Liver (tissue), 3 donors: ENCODE measurements at regions not wholly inside any gene's neighbourhood (a gene's known extent, or its start where the extent isn't known, plus 50 kb on each side); places are given as distances from the start of the nearest gene placed in this dataset.
"Not testable (repeated sequence)": the region's sequence is repeated elsewhere in the genome, so short reads cannot be mapped to it uniquely, and the experiment has no call there.

Source experiments
- CTCF ChIP-seq: fragments of 150-350 bp; IDR thresholded peaks from 2 replicates; pipeline ENCODE4 v1.5.1; 2017; ENCODE audit warnings: improper control_type of control experiment, low read depth, low read length; ENCODE audit not compliant: missing input control
- EGR1 ChIP-seq, 2 donors: IDR thresholded peaks; 2 replicates each; pipeline ENCODE4 v1.6.1; 2016 to 2018; ENCODE audit warnings: antibody characterized with exemption in 2 of 2, low read depth in 2 of 2
- GABPA ChIP-seq, 2 donors: IDR thresholded peaks in 1 of 2; conservative IDR thresholded peaks in 1 of 2; 2 replicates each; pipeline ENCODE4 v1.6.1; 2016; ENCODE audit warnings: antibody characterized with exemption in 2 of 2, mild to moderate bottlenecking in 1 of 2, moderate library complexity in 1 of 2
- JUND ChIP-seq, 2 donors: IDR thresholded peaks; 2 replicates each; pipeline ENCODE4 v1.6.1; 2016; ENCODE audit warnings: antibody characterized with exemption in 2 of 2
- RAD21 ChIP-seq, 2 donors: IDR thresholded peaks; 2 replicates each; pipeline ENCODE4 v1.6.1; 2016; ENCODE audit warnings: antibody characterized with exemption in 2 of 2, mild to moderate bottlenecking in 2 of 2
- SP1 ChIP-seq: IDR thresholded peaks from 2 replicates; pipeline ENCODE4 v1.6.1; 2018; ENCODE audit warnings: antibody characterized with exemption, mild to moderate bottlenecking
- TAF1 ChIP-seq: conservative IDR thresholded peaks from 2 replicates; pipeline ENCODE4 v1.6.1; 2016; ENCODE audit warnings: antibody characterized with exemption, mild to moderate bottlenecking
- donor health status: healthy.
- donor health status: healthy.

GRCh38 chr5:177665960-177666359 lies 66.0 kb downstream of the B4GALT7 start:
- TF ChIP-seq CTCF; RAD21 (IDR thresholded peaks at IDR 0.05); JUND (IDR thresholded peaks at IDR 0.05); GABPA (IDR thresholded peaks at IDR 0.05 in 1 of 2, conservative IDR thresholded peaks at IDR 0.05 in 1 of 2); SP1; EGR1 (IDR thresholded peaks at IDR 0.05; ENCODE audit: low read depth in 2 of 2); TAF1: not testable (repeated sequence)
